SKM-1 (cell line): ENCODE measurements at regions not wholly inside any gene's neighbourhood (a gene's known extent, or its start where the extent isn't known, plus 50 kb on each side); places are given as distances from the start of the nearest gene placed in this dataset.

ENCODE experiments used
- DNase-seq: peaks from one replicate; lab custom pipeline; 2025; ENCODE audit not compliant: unreplicated experiment; lab: John Stamatoyannopoulos, UW

- DNase-seq: no peak
Observed at GRCh38 chr5:109944461-109944860, 254.7 kb downstream of the MAN2A1 start.

- DNase-seq: no peak
Observed at GRCh38 chr5:109945097-109945678, 255.5 kb downstream of the MAN2A1 start.

GRCh38 chr5:109945723-109946480 is 256.2 kb downstream of the MAN2A1 start:
- DNase-seq: no peak

- no peak for DNase-seq
Observed at GRCh38 chr5:109946610-109947009, 256.9 kb downstream of the MAN2A1 start.

GRCh38 chr5:109947667-109948066 is 257.9 kb downstream of the MAN2A1 start:
- DNase-seq: no peak

GRCh38 chr5:109950634-109951033 is 260.9 kb downstream of the MAN2A1 start:
- no peak for DNase-seq

- no peak for DNase-seq
Observed at GRCh38 chr5:109951348-109951747, 261.6 kb downstream of the MAN2A1 start.

- DNase-seq: no peak
Observed at GRCh38 chr5:109951758-109952157, 262.0 kb downstream of the MAN2A1 start.

- no peak for DNase-seq
Observed at GRCh38 chr5:109953761-109954160, 264.0 kb downstream of the MAN2A1 start.

- DNase-seq: no peak
Observed at GRCh38 chr5:109956884-109957283, 267.2 kb downstream of the MAN2A1 start.

GRCh38 chr5:109958082-109958481 is 268.4 kb downstream of the MAN2A1 start:
- DNase-seq: no peak

- DNase-seq: no peak
Observed at GRCh38 chr5:109959652-109960051, 269.9 kb downstream of the MAN2A1 start.

GRCh38 chr5:109961751-109962150 is 272.0 kb downstream of the MAN2A1 start:
- peak; percentile 85 for DNase-seq

- DNase-seq: no peak
Observed at GRCh38 chr5:109962882-109963603, 273.3 kb downstream of the MAN2A1 start.

- no peak for DNase-seq
Observed at GRCh38 chr5:109964136-109964535, 274.4 kb downstream of the MAN2A1 start.

GRCh38 chr5:109965634-109966033 is 275.9 kb downstream of the MAN2A1 start:
- DNase-seq: no peak

GRCh38 chr5:109971968-109972367 is 282.2 kb downstream of the MAN2A1 start:
- DNase-seq: no peak

GRCh38 chr5:109981979-109982378 is 292.3 kb downstream of the MAN2A1 start:
- DNase-seq: no peak

GRCh38 chr5:109982966-109983534 is 293.3 kb downstream of the MAN2A1 start:
- DNase-seq: no peak

GRCh38 chr5:109986726-109987125 is 297.0 kb downstream of the MAN2A1 start:
- DNase-seq: no peak

GRCh38 chr5:109987355-109987754 is 297.6 kb downstream of the MAN2A1 start:
- no peak for DNase-seq

GRCh38 chr5:109987970-109988369 is 298.2 kb downstream of the MAN2A1 start:
- DNase-seq: no peak
